ENCODE measurements at regions not wholly inside any gene's neighbourhood (a gene's known extent, or its start where the extent isn't known, plus 50 kb on each side); places are given as distances from the start of the nearest gene placed in this dataset.

- Histone ChIP-seq H3K4me3 (no peak overlapping the region), H3F3A (ENCODE audit: insufficient read depth, low read depth) (no peaks in the 10 kb centered on the region), H3K9me3 (ENCODE audit: insufficient read depth, low read depth) (no peaks in the 10 kb centered on the region), H3K4me1 (replicated peaks; ENCODE audit: insufficient read depth) (no peaks in the 10 kb centered on the region), H3K27me3 (ENCODE audit: insufficient read depth, low read depth) (no peaks in the 10 kb centered on the region), H3K27ac (no peak overlapping the region), H3K9me2 (ENCODE audit: insufficient read depth) (no peaks in the 10 kb centered on the region), H3K79me2 (ENCODE audit: low read depth) (no peaks in the 10 kb centered on the region), H3K4me2 (no peak overlapping the region), H2AFZ (no peak overlapping the region), H3K36me3 (ENCODE audit: low read depth) (no peaks in the 10 kb centered on the region), H4K20me1 (ENCODE audit: insufficient read depth) (no peaks in the 10 kb centered on the region)
- intact Hi-C loops (cut with micrococcal nuclease; ENCODE audit: unreplicated experiment), result no loop called here
- no peak for DNase-seq
- TF ChIP-seq EZH2 (IDR thresholded peaks at IDR 0.05; ENCODE audit: low read depth) (no peak), CTCF (conservative IDR thresholded peaks at IDR 0.05) (no peak)
- ChIA-PET CTCF (no interaction called here), POLR2A (ENCODE audit: unreplicated experiment) (no interaction called here)
- no TSS peak for BruUV-seq (replicated peaks)
Observed at GRCh38 chr12:61098031-61098580, 1162.1 kb upstream of the USP15 start.

GRCh38 chr12:61107118-61107517, 1153.1 kb upstream of the USP15 start:
- CTCF ChIA-PET, result no interaction called here
- no TSS peak for BruUV-seq (replicated peaks)
- POLR2A ChIA-PET (ENCODE audit: unreplicated experiment), result no interaction called here
- DNase-seq, result no peak
- H4K20me1 ChIP-seq (ENCODE audit: insufficient read depth), result no peaks in the 10 kb centered on the region
- no peaks in the 10 kb centered on the region for H3K9me2 ChIP-seq (ENCODE audit: insufficient read depth)
- H3K27ac ChIP-seq, result no peak overlapping the region
- H3K9me3 ChIP-seq (ENCODE audit: insufficient read depth, low read depth), result no peaks in the 10 kb centered on the region
- H3K4me1 ChIP-seq (replicated peaks; ENCODE audit: insufficient read depth), result no peaks in the 10 kb centered on the region
- no peak overlapping the region for H2AFZ ChIP-seq
- no peak for TF ChIP-seq EZH2 (IDR thresholded peaks at IDR 0.05; ENCODE audit: low read depth)
- TF ChIP-seq CTCF (conservative IDR thresholded peaks at IDR 0.05), result no peak
- no peak overlapping the region for H3K4me2 ChIP-seq
- H3K79me2 ChIP-seq (ENCODE audit: low read depth), result no peaks in the 10 kb centered on the region
- H3K36me3 ChIP-seq (ENCODE audit: low read depth), result no peaks in the 10 kb centered on the region
- no peaks in the 10 kb centered on the region for H3F3A ChIP-seq (ENCODE audit: insufficient read depth, low read depth)
- H3K4me3 ChIP-seq, result no peak overlapping the region
- intact Hi-C loops (cut with micrococcal nuclease; ENCODE audit: unreplicated experiment), result no loop called here
- H3K27me3 ChIP-seq (ENCODE audit: insufficient read depth, low read depth), result no peaks in the 10 kb centered on the region

- DNase-seq, result no peak
- no peaks in the 10 kb centered on the region for H3K36me3 ChIP-seq (ENCODE audit: low read depth)
- intact Hi-C loops (cut with micrococcal nuclease; ENCODE audit: unreplicated experiment), result no loop called here
- no peaks in the 10 kb centered on the region for H3K9me2 ChIP-seq (ENCODE audit: insufficient read depth)
- H4K20me1 ChIP-seq (ENCODE audit: insufficient read depth), result no peaks in the 10 kb centered on the region
- TF ChIP-seq EZH2 (IDR thresholded peaks at IDR 0.05; ENCODE audit: low read depth) (no peak), CTCF (conservative IDR thresholded peaks at IDR 0.05) (no peak)
- ChIA-PET POLR2A (ENCODE audit: unreplicated experiment) (no interaction called here), CTCF (interaction anchor here (0.6 kb wide), 1 partner anchor 10 kb away, joined by 4 read pairs; no protein-coding TSS in a partner anchor)
- no peaks in the 10 kb centered on the region for H3F3A ChIP-seq (ENCODE audit: insufficient read depth, low read depth)
- no peaks in the 10 kb centered on the region for H3K79me2 ChIP-seq (ENCODE audit: low read depth)
- BruUV-seq (replicated peaks), result no TSS peak
- no peak overlapping the region for H3K27ac ChIP-seq
- no peaks in the 10 kb centered on the region for H3K4me1 ChIP-seq (replicated peaks; ENCODE audit: insufficient read depth)
- no peak overlapping the region for H2AFZ ChIP-seq
- no peak overlapping the region for H3K4me2 ChIP-seq
- H3K9me3 ChIP-seq (ENCODE audit: insufficient read depth, low read depth), result no peaks in the 10 kb centered on the region
- no peak overlapping the region for H3K4me3 ChIP-seq
- H3K27me3 ChIP-seq (ENCODE audit: insufficient read depth, low read depth), result no peaks in the 10 kb centered on the region
Observed at GRCh38 chr12:61111218-61111617, 1149.0 kb upstream of the USP15 start.
